SK-MEL-5 (cell line): ENCODE measurements at regions not wholly inside any gene's neighbourhood (a gene's known extent, or its start where the extent isn't known, plus 50 kb on each side); places are given as distances from the start of the nearest gene placed in this dataset.
A peak's percentile ranks its signal among the peaks of the same experiment; 100 is the strongest.

Experiments used
- DNase-seq: peaks from one replicate; pipeline ENCODE4 v3.0.0-alpha.2; 2016; ENCODE audit warnings: low read depth, low spot score
- in situ Hi-C: cut with HindIII; loops from 2 replicates; pipeline ENCODE4 v1.10.0; 2016; ENCODE audit warnings: low sequenced_read_pairs, high pct_unique_total_duplicates, low pct_unique_long_range_greater_than_20kb

DNA sequence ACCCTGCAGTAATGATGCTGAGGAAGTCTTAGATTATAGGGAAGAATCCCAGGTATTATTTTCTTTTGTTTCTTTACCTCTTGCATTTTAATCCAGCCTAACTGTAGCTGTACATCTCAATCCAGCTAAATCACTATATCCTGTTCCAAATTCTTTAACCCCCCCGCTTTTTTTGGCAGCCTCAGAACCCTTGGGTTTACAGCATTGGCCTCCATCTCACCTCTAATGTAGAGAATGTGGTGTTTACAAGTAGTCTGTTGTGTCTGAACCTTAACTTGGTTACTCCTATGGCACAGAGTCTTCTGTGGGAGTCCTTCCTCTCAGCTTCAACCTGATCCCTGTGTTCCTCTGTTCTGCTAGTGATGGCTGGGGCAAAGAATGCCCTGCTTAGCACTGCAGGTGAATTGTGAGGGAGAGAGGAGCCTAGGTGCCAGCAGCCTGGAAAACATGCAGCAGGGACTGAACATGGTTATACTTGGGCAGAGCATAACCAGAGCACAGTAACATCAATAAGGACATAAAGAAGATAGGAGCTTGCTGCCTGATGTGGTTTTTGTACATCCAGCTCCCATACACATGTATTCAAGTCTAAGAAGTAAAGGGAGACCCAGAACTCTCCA, 130.2 kb downstream of the FAM124B start:
- in situ Hi-C loops = no loop called here

DNA sequence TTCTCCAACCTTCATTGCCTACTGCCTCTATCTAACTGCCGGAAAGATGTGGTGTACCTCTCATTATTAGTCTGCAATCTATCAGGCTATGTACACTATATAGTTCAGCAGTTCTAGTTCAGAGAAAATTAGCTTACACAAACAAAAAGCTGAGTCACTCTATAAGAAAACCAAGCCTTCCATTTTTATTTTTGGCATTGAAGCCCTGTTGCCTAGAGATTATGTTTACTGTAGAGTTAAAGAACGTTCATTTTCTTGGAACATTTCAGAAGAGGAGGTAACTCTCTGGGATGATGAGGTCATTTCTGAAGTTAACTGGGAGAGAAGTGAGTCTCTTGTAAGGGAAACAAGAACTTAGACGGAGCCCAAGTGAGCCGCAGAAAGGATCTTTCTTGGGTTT, 133.5 kb downstream of the FAM124B start:
- no peak for DNase-seq
- in situ Hi-C loops = no loop called here

More for the DNA sequence above, 130.2 kb downstream of the FAM124B start:
- no peak for DNase-seq

DNA sequence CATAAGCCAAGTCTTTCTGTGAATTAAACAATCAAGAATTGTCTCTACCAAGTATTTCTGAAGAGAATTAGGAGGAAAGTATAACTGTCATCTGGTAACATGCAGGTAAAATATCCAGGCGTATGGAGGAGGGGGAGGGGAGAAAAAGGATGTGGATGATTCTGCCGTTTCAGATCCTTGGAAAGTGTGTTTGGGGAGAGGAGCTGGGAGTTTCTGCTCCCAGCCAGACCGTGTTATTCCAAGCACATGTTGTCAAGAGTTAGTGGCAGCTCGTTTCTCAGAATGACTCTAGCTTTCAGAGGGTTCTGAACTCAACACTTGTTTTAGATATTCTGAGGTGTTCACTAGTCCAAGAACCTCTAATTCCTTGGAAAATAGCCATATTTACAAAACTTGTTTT, 137.6 kb downstream of the FAM124B start:
- in situ Hi-C loops = no loop called here
- no peak for DNase-seq

DNA sequence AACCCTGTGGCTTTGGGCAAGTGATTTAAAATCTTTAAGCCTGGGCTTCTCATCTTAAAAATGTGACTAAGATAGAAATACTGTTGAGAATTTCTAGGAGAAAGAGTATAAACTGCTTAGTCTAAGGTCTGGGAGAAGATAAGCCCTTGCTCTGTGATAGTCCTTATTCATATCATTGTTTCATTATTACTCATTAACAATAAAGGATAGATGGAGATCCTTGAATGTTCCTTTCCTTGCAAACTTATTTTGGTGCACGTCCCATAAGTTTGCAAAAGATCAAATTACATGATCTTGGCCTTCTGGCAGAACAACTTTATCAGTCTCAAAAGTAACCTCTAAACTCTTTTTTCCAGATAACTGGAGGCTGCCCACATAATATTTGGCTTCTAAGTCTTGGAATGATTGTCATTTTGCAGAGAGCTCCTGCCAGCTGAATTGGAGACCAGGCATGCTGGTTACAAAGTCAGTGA, 138.3 kb downstream of the FAM124B start:
- in situ Hi-C loops = no loop called here
- DNase-seq = no peak

DNA sequence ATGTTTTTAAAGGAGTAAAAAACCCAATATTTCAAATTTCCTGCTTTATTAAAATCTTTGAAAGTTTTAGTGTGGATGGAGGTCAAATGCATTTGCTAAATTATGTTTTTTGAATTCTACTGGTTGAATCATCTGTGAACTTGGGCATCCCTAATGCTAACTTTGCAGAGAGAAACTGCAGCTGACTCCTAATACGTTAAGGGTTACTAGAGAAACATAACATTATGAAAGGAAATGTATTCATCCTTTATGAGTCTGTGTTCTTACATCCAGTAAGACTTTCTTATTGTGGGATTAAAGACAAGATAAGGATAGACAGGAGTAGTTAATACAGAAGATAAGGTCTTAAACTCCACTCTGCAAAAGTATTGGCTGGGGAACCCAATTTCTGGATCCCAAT, 140.6 kb downstream of the FAM124B start:
- in situ Hi-C loops = no loop called here
- DNase-seq = no peak

DNA sequence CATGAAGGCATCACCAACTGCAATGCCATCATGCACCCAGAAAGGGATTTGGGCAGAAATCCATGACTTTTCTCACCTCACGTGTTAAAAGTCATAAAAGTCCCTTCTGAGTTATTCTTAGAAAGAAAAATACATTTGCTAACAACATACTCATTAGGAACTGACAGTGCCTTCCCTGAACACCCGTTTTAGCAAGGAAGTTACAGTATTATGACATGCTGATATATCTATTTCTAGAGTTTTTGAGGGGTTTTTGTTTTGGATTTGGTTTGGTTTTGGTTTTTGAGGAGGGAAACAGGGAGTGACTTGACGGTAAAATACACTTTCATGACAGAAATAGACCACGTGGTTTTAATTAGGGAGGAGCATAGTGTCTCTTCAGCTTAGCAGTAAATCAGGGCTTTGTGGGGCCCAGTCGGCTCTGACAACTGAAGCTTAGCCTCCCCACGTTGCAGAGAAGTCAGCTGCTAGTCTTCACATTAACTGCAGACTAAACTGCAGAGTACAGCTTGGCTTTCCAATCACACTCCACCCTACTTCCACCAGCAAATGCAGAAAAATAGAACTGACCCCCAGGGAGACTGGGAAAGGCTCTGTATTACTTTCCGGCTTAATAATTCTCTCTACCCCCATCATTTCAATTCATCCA, 141.4 kb downstream of the FAM124B start:
- DNase-seq = peak; percentile 47
- in situ Hi-C loops = no loop called here

DNA sequence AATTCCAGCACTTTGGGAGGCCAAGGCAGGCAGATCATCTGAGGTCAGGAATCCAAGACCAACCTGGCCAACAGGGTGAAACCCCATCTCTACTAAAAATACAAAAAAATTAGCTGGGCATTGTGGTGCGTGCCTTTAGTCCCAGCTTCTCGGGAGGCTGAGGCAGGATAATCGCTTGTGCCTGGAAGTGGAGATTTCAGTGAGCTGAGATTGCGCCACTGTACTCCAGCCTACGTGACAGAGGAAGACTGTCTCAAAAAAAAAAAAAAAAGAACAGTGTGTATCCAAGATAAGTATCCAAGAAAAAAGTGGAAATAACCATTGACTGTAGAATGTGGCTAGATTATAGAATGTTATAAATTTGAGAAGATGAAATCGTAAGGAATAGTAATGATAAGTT, 142.1 kb downstream of the FAM124B start:
- in situ Hi-C loops = no loop called here

DNA sequence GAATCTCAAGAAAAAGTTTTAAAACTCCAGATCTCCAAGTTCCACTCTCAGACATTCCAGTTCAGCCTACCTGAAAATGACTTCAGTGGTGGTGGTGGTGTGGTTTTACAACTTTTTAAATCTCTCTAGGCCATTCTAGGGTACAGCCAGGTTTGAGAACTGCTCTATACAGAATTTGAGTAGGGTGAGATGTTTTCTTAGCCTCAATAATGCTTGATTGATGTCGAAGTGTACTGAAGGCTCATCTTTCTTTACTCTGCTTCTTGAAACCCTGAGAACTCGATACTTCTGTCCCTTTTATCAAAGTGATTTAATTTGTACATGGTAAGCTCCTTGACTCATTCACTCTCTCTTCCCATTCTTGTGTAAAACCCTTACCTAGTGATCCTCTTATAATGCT, 143.8 kb downstream of the FAM124B start:
- in situ Hi-C loops = no loop called here
- no peak for DNase-seq

More for the DNA sequence above, 142.1 kb downstream of the FAM124B start:
- DNase-seq = no peak

DNA sequence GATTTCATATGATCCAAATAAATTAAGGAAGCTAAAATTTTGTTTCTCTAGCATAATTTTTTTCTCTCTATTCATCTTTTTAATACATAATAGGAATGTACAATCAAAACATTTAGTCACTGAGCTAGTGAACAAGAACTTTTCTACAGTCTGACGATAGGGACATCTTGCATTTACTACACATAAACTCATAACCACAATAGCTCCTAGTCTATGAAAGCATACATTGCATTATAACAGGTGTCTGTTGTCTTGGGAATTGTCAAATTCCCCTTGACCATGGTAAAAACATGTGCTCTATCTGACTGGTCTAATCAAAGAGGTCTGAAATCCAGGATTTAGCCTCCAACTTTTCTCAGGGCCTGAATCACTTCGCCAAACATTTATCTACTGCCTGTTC, 144.8 kb downstream of the FAM124B start:
- in situ Hi-C loops = no loop called here
- no peak for DNase-seq

DNA sequence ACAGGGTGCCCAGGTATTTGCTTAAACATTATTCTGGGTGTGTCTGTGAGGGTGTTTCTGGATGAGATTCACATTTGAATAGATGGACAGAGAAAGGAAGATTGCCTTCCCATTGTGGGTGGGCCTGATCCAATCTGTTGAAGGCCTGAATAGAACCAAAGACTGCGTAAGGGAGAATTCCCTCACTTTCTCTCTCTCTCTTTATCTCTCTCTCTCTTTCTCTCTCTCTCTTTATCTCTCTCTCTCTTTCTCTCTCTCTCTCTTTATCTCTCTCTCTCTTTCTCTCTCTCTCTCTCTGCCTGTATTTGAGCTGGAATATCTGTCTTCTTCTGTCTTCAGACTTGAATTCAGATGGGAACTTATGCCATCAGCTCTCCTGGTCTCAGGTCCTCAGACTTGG, 148.4 kb downstream of the FAM124B start:
- no peak for DNase-seq
- in situ Hi-C loops = no loop called here

DNA sequence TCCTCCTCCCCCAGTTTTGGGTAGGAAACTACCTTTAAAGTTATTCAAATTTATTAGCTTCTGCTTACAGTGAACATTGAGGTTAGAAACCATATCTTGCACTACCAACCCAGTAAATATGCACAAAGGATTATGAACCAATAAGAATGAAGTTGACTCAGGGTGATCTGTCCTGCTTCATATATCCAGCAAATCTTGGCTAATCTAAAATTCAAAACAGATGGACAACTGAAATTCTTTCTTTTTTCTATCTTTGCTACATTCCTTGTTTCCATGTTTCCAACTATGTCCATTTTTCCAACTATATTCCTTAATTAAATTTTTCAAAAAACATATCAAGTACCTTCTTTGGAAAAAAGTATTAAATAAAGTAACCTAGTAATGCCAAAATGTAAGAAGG, 149.3 kb downstream of the FAM124B start:
- no peak for DNase-seq
- in situ Hi-C loops = no loop called here

DNA sequence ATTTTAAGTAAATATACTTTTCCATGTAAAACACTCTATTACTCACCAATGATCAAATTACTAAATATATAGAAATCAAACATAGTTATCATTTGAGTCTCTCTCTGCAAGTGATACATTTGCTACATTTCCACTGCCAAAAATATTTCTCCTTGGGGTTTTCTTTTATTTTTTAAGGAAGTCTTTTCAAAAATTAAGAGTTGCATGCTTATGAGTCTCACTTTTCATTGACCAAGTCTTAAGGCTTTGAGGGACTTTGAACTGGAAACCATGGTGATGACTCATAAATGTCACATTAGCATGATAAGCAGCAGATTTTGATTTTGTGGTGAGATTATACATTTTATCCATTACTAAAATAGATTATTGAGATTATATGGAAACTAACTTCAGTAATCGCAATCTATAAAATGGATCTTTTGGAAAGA, 152.9 kb downstream of the FAM124B start:
- in situ Hi-C loops = no loop called here
- DNase-seq = peak; percentile 5

DNA sequence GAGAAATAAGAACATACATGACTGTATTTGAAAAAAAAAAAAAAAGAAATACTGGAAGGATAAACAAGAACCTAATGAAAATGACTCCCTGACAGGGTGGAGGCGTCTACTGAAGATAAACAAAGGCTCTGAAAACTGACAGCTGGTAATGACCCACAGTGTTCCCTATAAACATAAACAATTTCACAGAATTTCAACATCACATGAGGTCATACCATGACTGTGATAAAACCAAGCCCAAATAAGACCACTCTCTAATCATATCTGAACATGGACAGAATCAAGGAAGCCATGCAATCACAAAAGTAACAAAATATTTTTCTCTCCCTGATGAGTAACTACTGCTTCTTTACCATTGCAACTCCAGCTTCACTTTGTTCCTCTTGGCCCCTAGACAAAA, 159.3 kb downstream of the FAM124B start:
- in situ Hi-C loops = no loop called here

DNA sequence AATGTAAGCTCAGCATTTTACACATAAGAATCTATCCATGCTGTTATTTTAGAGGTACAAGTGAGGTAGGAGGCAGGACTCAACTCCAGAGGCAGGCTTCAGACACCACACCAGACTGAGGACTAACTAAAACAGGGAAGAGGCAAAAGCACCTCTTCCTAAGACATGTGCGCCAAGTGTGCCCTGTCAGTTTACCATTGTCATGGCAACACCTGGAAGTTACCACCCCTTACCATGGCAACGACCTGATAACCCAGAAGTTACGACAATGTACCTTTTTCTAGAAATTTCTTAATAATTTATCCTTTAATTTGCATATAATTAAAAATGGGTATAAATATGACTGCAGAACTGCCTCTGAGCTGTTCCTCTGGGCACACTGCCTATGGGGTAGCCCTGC, 160.1 kb downstream of the FAM124B start:
- in situ Hi-C loops = no loop called here
- no peak for DNase-seq

More for the DNA sequence above, 159.3 kb downstream of the FAM124B start:
- no peak for DNase-seq

DNA sequence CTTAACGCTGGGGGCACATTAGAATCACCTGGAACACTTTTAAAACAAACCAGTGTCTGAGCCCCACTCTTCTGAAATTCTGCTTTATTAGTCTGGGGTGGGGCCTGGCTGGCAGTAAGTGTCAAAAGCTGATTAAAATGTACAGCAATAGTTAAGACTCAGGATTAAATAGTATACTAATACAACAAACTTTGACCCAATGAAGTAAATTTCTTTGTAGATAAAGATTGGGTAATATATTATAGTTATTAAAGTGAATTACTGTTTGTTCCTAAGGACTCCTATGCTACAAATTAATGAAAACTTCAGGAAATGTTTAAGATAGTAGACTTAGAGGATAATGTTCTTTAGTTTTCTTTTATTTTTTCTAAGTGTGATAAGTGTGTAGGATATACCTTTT, 160.9 kb downstream of the FAM124B start:
- in situ Hi-C loops = no loop called here

DNA sequence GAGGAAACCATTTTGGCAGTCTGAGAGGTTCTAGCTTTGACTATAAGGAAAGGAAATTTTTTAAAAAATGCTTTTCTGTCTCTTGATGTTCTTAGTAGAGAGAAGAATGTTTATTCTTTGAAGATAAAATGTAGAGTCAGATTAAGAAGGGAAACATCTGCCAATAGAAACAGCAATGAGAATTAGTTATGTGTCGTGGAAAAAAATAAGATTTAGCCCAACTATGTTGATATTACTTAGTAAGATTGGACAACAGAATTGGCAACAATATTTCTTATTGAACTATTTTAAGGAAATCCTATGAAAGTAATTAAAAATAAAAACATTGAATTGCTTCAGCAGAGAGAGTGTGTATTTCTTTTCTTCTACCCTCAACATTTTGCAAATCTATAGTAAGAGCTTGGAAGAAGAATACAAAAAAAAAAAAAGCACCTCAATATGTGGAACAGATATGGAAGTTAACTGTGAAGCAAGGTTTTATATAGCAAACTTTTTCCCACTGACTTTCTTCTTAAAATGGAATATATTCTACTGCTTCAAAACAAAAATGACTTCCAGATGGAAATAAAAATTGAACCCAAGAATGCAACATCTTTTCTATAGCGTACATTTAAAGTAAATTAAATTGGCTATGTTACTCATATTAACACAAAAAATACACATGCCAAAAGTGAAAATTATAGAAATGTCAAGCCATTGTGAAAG, 177.9 kb downstream of the FAM124B start:
- DNase-seq = no peak
- in situ Hi-C loops = no loop called here

More for the DNA sequence above, 160.9 kb downstream of the FAM124B start:
- DNase-seq = no peak

DNA sequence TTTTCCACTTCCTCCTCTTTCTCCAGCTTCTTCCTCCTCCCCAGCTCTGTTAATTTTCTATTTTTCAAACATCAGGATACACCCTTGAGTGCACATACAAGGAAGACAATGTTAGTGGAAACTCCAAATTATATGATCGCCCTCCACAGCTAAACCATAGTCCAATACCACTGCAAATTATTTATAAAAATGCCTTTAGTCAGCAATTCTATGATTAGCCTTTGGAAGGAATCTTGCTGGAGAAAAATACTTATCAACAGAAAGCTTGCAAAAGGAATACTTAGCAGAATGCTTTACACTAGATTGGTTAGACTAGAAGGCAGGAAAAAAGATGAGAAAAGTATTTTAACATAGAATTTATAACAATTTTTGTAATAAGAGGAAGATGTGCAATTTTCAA, 178.9 kb downstream of the FAM124B start:
- in situ Hi-C loops = no loop called here

DNA sequence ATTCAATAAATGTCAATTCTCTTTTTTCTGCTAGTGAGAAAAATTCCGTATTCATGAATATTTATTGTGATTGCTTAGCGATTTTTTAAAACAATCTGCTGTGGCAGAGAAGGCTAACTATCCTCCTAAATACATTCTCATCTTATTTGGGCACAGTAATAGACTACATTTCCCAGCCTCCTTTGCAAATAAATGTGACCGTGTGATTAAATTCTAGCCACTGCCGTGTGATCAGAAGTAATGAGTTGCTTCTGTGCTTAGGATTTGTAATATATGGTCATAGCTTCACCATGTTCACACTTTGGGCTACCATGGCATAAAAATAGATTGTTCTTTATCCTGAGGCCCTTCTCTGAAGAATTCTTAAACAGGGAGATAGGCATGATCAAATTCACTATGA, 179.6 kb downstream of the FAM124B start:
- DNase-seq = peak; percentile 64
- in situ Hi-C loops = no loop called here

More for the DNA sequence above, 178.9 kb downstream of the FAM124B start:
- no peak for DNase-seq

DNA sequence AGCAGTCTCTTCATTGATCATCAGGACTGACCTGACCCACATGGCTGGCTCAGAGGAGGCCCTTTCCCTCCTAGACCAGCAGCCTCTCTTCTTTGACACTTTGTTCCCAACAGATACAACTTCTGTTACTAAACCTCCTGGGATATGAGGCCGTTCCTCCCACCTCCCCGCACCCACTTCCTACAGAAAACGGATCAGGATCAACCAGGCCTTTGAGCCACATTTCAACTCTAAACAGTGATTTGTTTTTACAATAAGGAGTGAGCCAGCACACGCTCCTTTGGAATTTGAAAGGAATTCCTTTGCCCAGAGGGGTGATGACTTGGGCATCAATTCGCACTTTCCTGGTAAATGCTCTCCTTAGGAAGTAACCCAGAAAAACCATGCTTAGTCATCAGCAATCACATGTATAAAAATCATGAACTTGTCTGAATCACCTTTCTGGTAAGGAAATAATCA, 180.4 kb downstream of the FAM124B start:
- DNase-seq = peak; percentile 76
- in situ Hi-C loops = no loop called here
